Esophagus squamous epithelium (tissue), 4 donors: ENCODE measurements at regions not wholly inside any gene's neighbourhood (a gene's known extent, or its start where the extent isn't known, plus 50 kb on each side); places are given as distances from the start of the nearest gene placed in this dataset.

Experiments
- CTCF ChIP-seq, 6 experiments: fragments of 450-650 bp in 4 of 6; fragments of 200-600 bp in 2 of 6; sonication (generic) in 2 of 6; IDR thresholded peaks; one replicate each; pipeline ENCODE4 v1.5.1; 2016 to 2019; ENCODE audit warnings: antibody characterized with exemption in 6 of 6, mild to moderate bottlenecking in 4 of 6, moderate library complexity in 4 of 6
- POLR2A ChIP-seq, 4 donors: fragments of 450-650 bp; IDR thresholded peaks; one replicate each; pipeline ENCODE4 v1.6.1; 2017; ENCODE audit warnings: antibody characterized with exemption in 4 of 4, mild to moderate bottlenecking in 4 of 4, moderate library complexity in 3 of 4

- TF ChIP-seq CTCF (IDR thresholded peaks at IDR 0.05) (no peak), POLR2A (IDR thresholded peaks at IDR 0.05) (no peak)
Observed at GRCh38 chr10:83666762-83667161, 472.5 kb upstream of the GHITM start.
